GM23338 (cell line): ENCODE measurements at regions not wholly inside any gene's neighbourhood (a gene's known extent, or its start where the extent isn't known, plus 50 kb on each side); places are given as distances from the start of the nearest gene placed in this dataset.

ENCODE experiments used
- ATAC-seq: fragments of 200-7000 bp; cut with Tn5 transposase; 3 replicates; pipeline ENCODE4 v1.9.1; 2020
- DNase-seq: peaks from one replicate; pipeline ENCODE4 v3.0.0-alpha.2; 2015; ENCODE audit warnings: low spot score
- H2AFZ ChIP-seq: fragments of 200-600 bp; sonication (generic); 2 replicates; pipeline ENCODE4 v1.8.0; 2016; ENCODE audit warnings: antibody characterized with exemption, mild to moderate bottlenecking, moderate library complexity
- H3F3A ChIP-seq: fragments of 200-600 bp; sonication (generic); replicated peaks from 2 replicates; pipeline ENCODE4 v1.8.0; 2017; ENCODE audit warnings: antibody characterized with exemption, mixed run types, low read depth
- H3K27ac ChIP-seq: fragments of 200-600 bp; sonication (generic); 2 replicates; pipeline ENCODE4 v1.6.1; 2016; ENCODE audit warnings: low read depth
- H3K27me3 ChIP-seq: fragments of 200-600 bp; sonication (generic); 2 replicates; pipeline ENCODE4 v1.8.0; 2016; ENCODE audit warnings: mild to moderate bottlenecking, mixed run types, moderate library complexity; ENCODE audit not compliant: insufficient read depth
- H3K36me3 ChIP-seq: fragments of 200-600 bp; sonication (generic); 2 replicates; pipeline ENCODE4 v1.8.0; 2016; ENCODE audit warnings: mild to moderate bottlenecking; ENCODE audit not compliant: insufficient read depth
- H3K4me1 ChIP-seq: fragments of 200-600 bp; sonication (generic); 2 replicates; pipeline ENCODE4 v1.8.0; 2016; ENCODE audit warnings: mild to moderate bottlenecking, moderate library complexity; ENCODE audit not compliant: insufficient read depth
- H3K4me2 ChIP-seq: fragments of 200-600 bp; sonication (generic); 2 replicates; pipeline ENCODE4 v1.7.1; 2017; ENCODE audit warnings: mixed run types
- H3K4me3 ChIP-seq: fragments of 200-600 bp; sonication (generic); 2 replicates; pipeline ENCODE4 v1.6.1; 2016; ENCODE audit warnings: mixed run types
- H3K79me2 ChIP-seq: fragments of 200-600 bp; sonication (generic); replicated peaks from 2 replicates; pipeline ENCODE4 v1.8.0; 2017; ENCODE audit warnings: mild to moderate bottlenecking; ENCODE audit not compliant: insufficient read depth
- H3K9me2 ChIP-seq: fragments of 200-600 bp; sonication (generic); 2 replicates; pipeline ENCODE4 v1.8.0; 2017; ENCODE audit not compliant: insufficient read depth
- H4K20me1 ChIP-seq: fragments of 200-600 bp; sonication (generic); replicated peaks from 2 replicates; pipeline ENCODE4 v1.8.0; 2017; ENCODE audit warnings: mild to moderate bottlenecking; ENCODE audit not compliant: insufficient read depth
- H3K27ac Mint-ChIP-seq: 2 replicates; pipeline ENCODE4 v1.8.0; 2020; ENCODE audit warnings: inconsistent platforms, mild to moderate bottlenecking, moderate library complexity, mixed read lengths
- H3K27me3 Mint-ChIP-seq: 3 replicates; pipeline ENCODE4 v1.8.0; 2022; ENCODE audit warnings: low read depth, mild to moderate bottlenecking, moderate library complexity, mixed read lengths, inconsistent platforms; ENCODE audit not compliant: insufficient read depth, poor library complexity
- H3K36me3 Mint-ChIP-seq: 3 replicates; pipeline ENCODE4 v1.8.0; 2021; ENCODE audit warnings: low read depth, mild to moderate bottlenecking, inconsistent platforms, moderate library complexity, mixed read lengths
- H3K4me1 Mint-ChIP-seq: 3 replicates; pipeline ENCODE4 v1.8.0; 2020; ENCODE audit warnings: mild to moderate bottlenecking, inconsistent platforms, mixed read lengths
- H3K4me3 Mint-ChIP-seq: 3 replicates; pipeline ENCODE4 v1.8.0; 2021; ENCODE audit warnings: moderate library complexity, mild to moderate bottlenecking, inconsistent platforms, mixed read lengths
- H3K9me3 Mint-ChIP-seq: 3 replicates; pipeline ENCODE4 v1.8.0; 2020; ENCODE audit warnings: moderate library complexity, mild to moderate bottlenecking, inconsistent platforms, mixed read lengths
- CREB1 ChIP-seq: fragments of 250-450 bp; sonication (Bioruptor Pico); IDR thresholded peaks from 2 replicates; pipeline ENCODE4 v1.5.0; 2020; ENCODE audit warnings: low read depth, mild to moderate bottlenecking, moderate library complexity
- ETS1 ChIP-seq: IDR thresholded peaks from 2 replicates; pipeline ENCODE4 v1.6.1; 2016; ENCODE audit warnings: antibody characterized with exemption
- EZH2 ChIP-seq: fragments of 200-600 bp; sonication (generic); IDR thresholded peaks from one replicate; pipeline ENCODE4 v1.8.0; 2017; ENCODE audit warnings: antibody characterized with exemption, mild to moderate bottlenecking, low read depth; ENCODE audit not compliant: unreplicated experiment
- EZH2phosphoT487 ChIP-seq: fragments of 200-600 bp; sonication (generic); IDR thresholded peaks from one replicate; pipeline ENCODE4 v1.8.1; 2018; ENCODE audit warnings: antibody characterized with exemption; ENCODE audit not compliant: unreplicated experiment
- JUNB ChIP-seq: IDR thresholded peaks from one replicate; pipeline ENCODE4 v1.6.1; 2016; ENCODE audit warnings: antibody characterized with exemption; ENCODE audit not compliant: unreplicated experiment
- NANOG ChIP-seq: IDR thresholded peaks from 2 replicates; pipeline ENCODE4 v1.6.1; 2016; ENCODE audit warnings: antibody characterized with exemption, borderline replicate concordance
- POLR2AphosphoS5 ChIP-seq: IDR thresholded peaks from 2 replicates; pipeline ENCODE4 v1.6.1; 2016; ENCODE audit warnings: antibody characterized with exemption, low read depth
- REST ChIP-seq: IDR thresholded peaks from one replicate; pipeline ENCODE4 v1.6.1; 2018; ENCODE audit warnings: antibody characterized with exemption; ENCODE audit not compliant: unreplicated experiment
- STAT1 ChIP-seq: IDR thresholded peaks from one replicate; pipeline ENCODE4 v1.6.1; 2016; ENCODE audit warnings: antibody characterized with exemption; ENCODE audit not compliant: unreplicated experiment
- ZNF114 ChIP-seq: fragments of 250-450 bp; sonication (Bioruptor Pico); IDR thresholded peaks from 2 replicates; pipeline ENCODE4 v1.5.0; 2020; ENCODE audit warnings: mild to moderate bottlenecking, moderate library complexity
- ZNF331 ChIP-seq: fragments of 250-450 bp; sonication (Bioruptor Pico); IDR thresholded peaks from 2 replicates; pipeline ENCODE4 v1.5.0; 2020; ENCODE audit warnings: low read depth, mild to moderate bottlenecking, moderate library complexity
- TF ChIP-seq, protein P1 (sequence below), 2 experiments: fragments of 200-600 bp in 1 of 2; sonication (generic) in 1 of 2; conservative IDR thresholded peaks; 2 replicates each; pipeline versions ENCODE4 v1.5.1 to v1.6.1; 2016 to 2017; ENCODE audit warnings: antibody characterized with exemption in 2 of 2, low read depth in 2 of 2, mild to moderate bottlenecking in 2 of 2, moderate library complexity in 1 of 2

DNA sequence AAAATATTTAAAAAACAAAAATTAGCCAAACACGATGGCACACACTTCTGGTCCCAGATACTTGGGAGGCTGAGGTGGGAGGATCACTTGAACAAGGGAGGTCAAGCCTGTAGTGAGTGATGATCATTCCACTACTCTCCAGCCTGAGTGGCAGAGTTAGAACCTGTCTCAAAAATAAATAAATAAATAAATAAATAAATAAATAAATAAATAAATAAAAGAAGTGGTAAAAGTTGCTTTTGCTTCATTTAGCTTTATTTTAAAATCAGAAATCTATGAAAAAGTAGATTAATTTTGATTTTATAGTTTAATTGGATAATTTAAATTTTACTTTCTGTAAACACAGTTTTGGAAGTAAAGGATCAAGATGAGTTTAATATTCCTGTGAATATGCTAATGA is 552.9 kb upstream of the PCDH10 start (continued):
- TF ChIP-seq REST (no peak), STAT1 (no peak), ZNF114 (CRISPR knock-in tag) (no peak), EZH2phosphoT487 (no peak), ETS1 (no peak), JUNB (no peak), CREB1 (CRISPR knock-in tag) (no peak), ZNF331 (no peak), POLR2AphosphoS5 (no peak)
- TF ChIP-seq, protein P1, sequence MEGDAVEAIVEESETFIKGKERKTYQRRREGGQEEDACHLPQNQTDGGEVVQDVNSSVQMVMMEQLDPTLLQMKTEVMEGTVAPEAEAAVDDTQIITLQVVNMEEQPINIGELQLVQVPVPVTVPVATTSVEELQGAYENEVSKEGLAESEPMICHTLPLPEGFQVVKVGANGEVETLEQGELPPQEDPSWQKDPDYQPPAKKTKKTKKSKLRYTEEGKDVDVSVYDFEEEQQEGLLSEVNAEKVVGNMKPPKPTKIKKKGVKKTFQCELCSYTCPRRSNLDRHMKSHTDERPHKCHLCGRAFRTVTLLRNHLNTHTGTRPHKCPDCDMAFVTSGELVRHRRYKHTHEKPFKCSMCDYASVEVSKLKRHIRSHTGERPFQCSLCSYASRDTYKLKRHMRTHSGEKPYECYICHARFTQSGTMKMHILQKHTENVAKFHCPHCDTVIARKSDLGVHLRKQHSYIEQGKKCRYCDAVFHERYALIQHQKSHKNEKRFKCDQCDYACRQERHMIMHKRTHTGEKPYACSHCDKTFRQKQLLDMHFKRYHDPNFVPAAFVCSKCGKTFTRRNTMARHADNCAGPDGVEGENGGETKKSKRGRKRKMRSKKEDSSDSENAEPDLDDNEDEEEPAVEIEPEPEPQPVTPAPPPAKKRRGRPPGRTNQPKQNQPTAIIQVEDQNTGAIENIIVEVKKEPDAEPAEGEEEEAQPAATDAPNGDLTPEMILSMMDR (conservative IDR thresholded peaks at IDR 0.05; ENCODE audit: low read depth in 2 of 2) = no peak

DNA sequence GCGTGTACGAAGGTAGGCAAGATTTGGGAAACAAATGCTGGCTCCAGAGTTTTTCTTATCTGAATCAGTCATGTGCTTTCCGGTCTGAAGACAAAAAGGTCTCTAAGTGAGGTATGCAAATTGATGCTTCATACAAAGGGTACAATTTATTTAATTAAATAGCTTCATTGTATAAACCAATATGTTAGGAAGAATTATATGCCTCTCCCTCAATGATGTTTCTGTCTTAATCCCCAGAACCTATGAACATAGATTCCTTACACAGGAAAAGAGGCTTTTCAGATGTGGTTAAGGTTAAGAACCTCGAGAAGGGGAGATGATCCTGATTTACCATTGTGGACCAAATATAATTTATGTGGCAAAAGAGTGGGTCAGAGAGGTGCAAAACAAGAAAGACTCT is 543.5 kb upstream of the PCDH10 start:
- Histone ChIP-seq H3F3A (no peaks in the 10 kb centered on the region), H3K27me3 (no peaks in the 10 kb centered on the region), H4K20me1 (no peaks in the 10 kb centered on the region), H3K27ac (no peak overlapping the region), H3K9me2 (no peaks in the 10 kb centered on the region; the same call in 1 of the 2 replicates), H3K79me2 (no peaks in the 10 kb centered on the region), H3K36me3 (no peaks in the 10 kb centered on the region), H3K4me1 (no peaks in the 10 kb centered on the region), H3K4me3 (no peak overlapping the region), H2AFZ (peak overlapping the region; percentile 70), H3K4me2 (no peak overlapping the region)
- H3K9me3 Mint-ChIP-seq = no peaks in the 10 kb centered on the region; the same call in 2 of the 3 replicates
- H3K36me3 Mint-ChIP-seq = peaks cover 9% of the 10 kb centered on the region; the same call in 2 of the 3 replicates
- no peaks in the 10 kb centered on the region for H3K4me1 Mint-ChIP-seq
- H3K4me3 Mint-ChIP-seq = no peak overlapping the region
- DNase-seq (no peak), ATAC-seq (no peak)
- peaks cover 1% of the 10 kb centered on the region for H3K27me3 Mint-ChIP-seq
- H3K27ac Mint-ChIP-seq = no peak overlapping the region
- TF ChIP-seq POLR2AphosphoS5 = no peak
- TF ChIP-seq, protein P1 (conservative IDR thresholded peaks at IDR 0.05; ENCODE audit: low read depth in 2 of 2) = no peak
- TF ChIP-seq JUNB = no peak
- no peak for TF ChIP-seq EZH2phosphoT487
- TF ChIP-seq CREB1 (CRISPR knock-in tag) = no peak
- TF ChIP-seq ZNF331 = no peak
- no peak for TF ChIP-seq REST
- no peak for TF ChIP-seq ZNF114 (CRISPR knock-in tag)
- no peak for TF ChIP-seq NANOG
- TF ChIP-seq STAT1 = no peak
- no peak for TF ChIP-seq ETS1
- no peak for TF ChIP-seq EZH2
